Liver (tissue), 8 donors: ENCODE measurements at regions not wholly inside any gene's neighbourhood (a gene's known extent, or its start where the extent isn't known, plus 50 kb on each side); places are given as distances from the start of the nearest gene placed in this dataset.

Experiments used
- DNase-seq: peaks from one replicate; pipeline ENCODE4 v3.0.0-alpha.2; 2017; ENCODE audit warnings: low spot score
- H3K27ac ChIP-seq, 2 donors: one replicate each; pipeline ENCODE4 v1.7.0; 2013; ENCODE audit warnings: inconsistent platforms in 2 of 2, low read length in 2 of 2, control low read depth in 1 of 2, low read depth in 1 of 2, mild to moderate bottlenecking in 1 of 2
- H3K27me3 ChIP-seq, 4 donors: one replicate each; pipeline versions ENCODE4 v1.6.1 to v1.7.0; 2013; ENCODE audit warnings: low read length in 3 of 4, inconsistent platforms in 1 of 4, mild to moderate bottlenecking in 1 of 4, moderate library complexity in 1 of 4; ENCODE audit not compliant: control insufficient read depth in 4 of 4, insufficient read depth in 4 of 4
- H3K36me3 ChIP-seq, 4 donors: one replicate each; pipeline versions ENCODE4 v1.6.1 to v1.7.0; 2013; ENCODE audit warnings: low read length in 3 of 4, mild to moderate bottlenecking in 3 of 4, low read depth in 1 of 4, moderate library complexity in 1 of 4; ENCODE audit not compliant: control insufficient read depth in 4 of 4, insufficient read depth in 3 of 4
- H3K4me1 ChIP-seq, 4 donors: one replicate each; pipeline versions ENCODE4 v1.6.1 to v1.7.0; 2013; ENCODE audit warnings: low read length in 3 of 4, mild to moderate bottlenecking in 3 of 4, moderate library complexity in 1 of 4; ENCODE audit not compliant: control insufficient read depth in 4 of 4, insufficient read depth in 4 of 4
- H3K4me3 ChIP-seq, 3 donors: one replicate each; pipeline versions ENCODE4 v1.6.1 to v1.7.0; 2013; ENCODE audit warnings: low read length in 3 of 3, control low read depth in 1 of 3, low read depth in 1 of 3, mild to moderate bottlenecking in 1 of 3
- H3K9ac ChIP-seq, 2 donors: one replicate each; pipeline ENCODE4 v1.7.0; 2013; ENCODE audit warnings: low read length in 2 of 2, mild to moderate bottlenecking in 2 of 2, moderate library complexity in 2 of 2, control low read depth in 1 of 2, low read depth in 1 of 2
- H3K9me3 ChIP-seq, 4 donors: one replicate each; pipeline versions ENCODE4 v1.6.1 to v1.7.0; 2013; ENCODE audit warnings: low read length in 3 of 4; ENCODE audit not compliant: control insufficient read depth in 4 of 4
- ATF3 ChIP-seq: IDR thresholded peaks from 2 replicates; pipeline ENCODE4 v1.6.1; 2016; ENCODE audit warnings: antibody characterized with exemption
- CTCF ChIP-seq: fragments of 150-350 bp; IDR thresholded peaks from 2 replicates; pipeline ENCODE4 v1.5.1; 2017; ENCODE audit warnings: improper control_type of control experiment, low read depth, low read length; ENCODE audit not compliant: missing input control
- EGR1 ChIP-seq, 2 donors: IDR thresholded peaks; 2 replicates each; pipeline ENCODE4 v1.6.1; 2016 to 2018; ENCODE audit warnings: antibody characterized with exemption in 2 of 2, low read depth in 2 of 2
- FOXA1 ChIP-seq: IDR thresholded peaks from 2 replicates; pipeline ENCODE4 v1.6.1; 2016; ENCODE audit warnings: antibody characterized with exemption
- FOXA2 ChIP-seq: IDR thresholded peaks from 2 replicates; pipeline ENCODE4 v1.6.1; 2016; ENCODE audit warnings: antibody characterized with exemption
- GABPA ChIP-seq, 2 donors: IDR thresholded peaks in 1 of 2; conservative IDR thresholded peaks in 1 of 2; 2 replicates each; pipeline ENCODE4 v1.6.1; 2016; ENCODE audit warnings: antibody characterized with exemption in 2 of 2, mild to moderate bottlenecking in 1 of 2, moderate library complexity in 1 of 2
- HNF4A ChIP-seq, 2 donors: conservative IDR thresholded peaks; 2 replicates each; pipeline ENCODE4 v1.6.1; 2016; ENCODE audit warnings: antibody characterized with exemption in 2 of 2, mild to moderate bottlenecking in 2 of 2
- HNF4G ChIP-seq: IDR thresholded peaks from 2 replicates; pipeline ENCODE4 v1.6.1; 2016; ENCODE audit warnings: antibody characterized with exemption
- JUND ChIP-seq, 2 donors: IDR thresholded peaks; 2 replicates each; pipeline ENCODE4 v1.6.1; 2016; ENCODE audit warnings: antibody characterized with exemption in 2 of 2
- MAX ChIP-seq: IDR thresholded peaks from 2 replicates; pipeline ENCODE4 v1.6.1; 2016; ENCODE audit warnings: antibody characterized with exemption
- NR2F2 ChIP-seq: IDR thresholded peaks from 2 replicates; pipeline ENCODE4 v1.6.1; 2016; ENCODE audit warnings: antibody characterized with exemption
- RAD21 ChIP-seq, 2 donors: IDR thresholded peaks; 2 replicates each; pipeline ENCODE4 v1.6.1; 2016; ENCODE audit warnings: antibody characterized with exemption in 2 of 2, mild to moderate bottlenecking in 2 of 2
- REST ChIP-seq: IDR thresholded peaks from 2 replicates; pipeline ENCODE4 v1.6.1; 2016; ENCODE audit warnings: antibody characterized with exemption, mild to moderate bottlenecking
- RXRA ChIP-seq, 2 donors: IDR thresholded peaks; 2 replicates each; pipeline ENCODE4 v1.6.1; 2017 to 2018; ENCODE audit warnings: antibody characterized with exemption in 2 of 2, mild to moderate bottlenecking in 1 of 2
- SP1 ChIP-seq: IDR thresholded peaks from 2 replicates; pipeline ENCODE4 v1.6.1; 2018; ENCODE audit warnings: antibody characterized with exemption, mild to moderate bottlenecking
- TAF1 ChIP-seq: conservative IDR thresholded peaks from 2 replicates; pipeline ENCODE4 v1.6.1; 2016; ENCODE audit warnings: antibody characterized with exemption, mild to moderate bottlenecking
- YY1 ChIP-seq: IDR thresholded peaks from 2 replicates; pipeline ENCODE4 v1.6.1; 2016; ENCODE audit warnings: antibody characterized with exemption, mild to moderate bottlenecking
- ZBTB33 ChIP-seq: IDR thresholded peaks from 2 replicates; pipeline ENCODE4 v1.6.1; 2016; ENCODE audit warnings: antibody characterized with exemption
- WGBS: extraction: QIAGEN DNeasy Blood & Tissue Kit; methylation state at CpG from one replicate; pipeline ENCODE4 v1.1.7; 2013; 5-methylcytosine and 5-hydroxymethylcytosine counted together
- donor health status: healthy.
- donor health status: healthy.
- donor health status: healthy.
- donor health status: healthy.
- donor health status: healthy.

- Histone ChIP-seq H3K9ac (no peak overlapping the region), H3K27ac (no peak overlapping the region), H3K4me1 (no peaks in the 10 kb centered on the region), H3K27me3 (no peaks in the 10 kb centered on the region), H3K36me3 (peaks cover 0 to 3% (median 0%) of the 10 kb centered on the region in 4 donors), H3K9me3 (no peaks in the 10 kb centered on the region), H3K4me3 (no peak overlapping the region)
- WGBS: 89% methylated on average over 1 of the region's 1 CpG
- TF ChIP-seq JUND (IDR thresholded peaks at IDR 0.05): no peak
- DNase-seq: no peak
These were observed 262.0 kb upstream of the MMADHC start for GRCh38 chr2:149849591-149849990.

- whole genome bisulfite sequencing: 87% methylated on average over 2 of the region's 2 CpGs
- Histone ChIP-seq H3K27me3 (no peaks in the 10 kb centered on the region), H3K4me3 (no peak overlapping the region), H3K36me3 (peaks cover 0 to 3% (median 0%) of the 10 kb centered on the region in 4 donors), H3K9me3 (no peaks in the 10 kb centered on the region), H3K4me1 (no peaks in the 10 kb centered on the region), H3K9ac (no peak overlapping the region), H3K27ac (no peak overlapping the region)
- TF ChIP-seq CTCF: no peak
- no peak for TF ChIP-seq ATF3
- TF ChIP-seq MAX: no peak
- TF ChIP-seq REST: no peak
- TF ChIP-seq RAD21 (IDR thresholded peaks at IDR 0.05): no peak
- TF ChIP-seq JUND (IDR thresholded peaks at IDR 0.05): no peak
- TF ChIP-seq RXRA (IDR thresholded peaks at IDR 0.05): no peak
- no peak for TF ChIP-seq HNF4G
- no peak for TF ChIP-seq FOXA2
- no peak for TF ChIP-seq YY1
- no peak for TF ChIP-seq FOXA1
- no peak for TF ChIP-seq HNF4A (conservative IDR thresholded peaks at IDR 0.05)
- no peak for DNase-seq
These were observed 261.6 kb upstream of the MMADHC start for GRCh38 chr2:149849136-149849535.

GRCh38 chr2:149841396-149841795, 253.8 kb upstream of the MMADHC start:
- 88% methylated on average over 1 of the region's 1 CpG for WGBS
- Histone ChIP-seq H3K4me3 (no peak overlapping the region), H3K27me3 (no peaks in the 10 kb centered on the region), H3K36me3 (peaks cover 0 to 1% (median 0%) of the 10 kb centered on the region in 4 donors), H3K9ac (no peak overlapping the region), H3K9me3 (no peaks in the 10 kb centered on the region), H3K27ac (no peak overlapping the region), H3K4me1 (no peaks in the 10 kb centered on the region)
- no peak for DNase-seq
- TF ChIP-seq YY1 (no peak), RAD21 (IDR thresholded peaks at IDR 0.05) (no peak), EGR1 (IDR thresholded peaks at IDR 0.05; ENCODE audit: low read depth in 2 of 2) (no peak), SP1 (no peak), RXRA (IDR thresholded peaks at IDR 0.05) (no peak), NR2F2 (no peak), FOXA1 (no peak), GABPA (IDR thresholded peaks at IDR 0.05 in 1 of 2, conservative IDR thresholded peaks at IDR 0.05 in 1 of 2) (no peak), TAF1 (no peak), ZBTB33 (no peak), HNF4A (conservative IDR thresholded peaks at IDR 0.05) (no peak), HNF4G (no peak), MAX (no peak), ATF3 (no peak)
